A549 (cell line): ENCODE measurements at regions not wholly inside any gene's neighbourhood (a gene's known extent, or its start where the extent isn't known, plus 50 kb on each side); places are given as distances from the start of the nearest gene placed in this dataset.

Experiments used
- ATAC-seq, 2 experiments: fragments of 200-7000 bp in 1 of 2; fragments of >200 bp in 1 of 2; cut with Nextera tagmentation in 1 of 2; cut with Tn5 transposase in 1 of 2; 3 replicates each; pipeline versions ENCODE4 v1.8.0 to v1.9.1; 2018 to 2020; ENCODE audit warnings: mild to moderate bottlenecking in 1 of 2, moderate library complexity in 1 of 2
- CTCF ChIA-PET: fragments of 300-600 bp; sonication (Branson Sonifier 250); formaldehyde crosslinking; extraction: SDS; loops from one replicate; lab custom pipeline; 2021; ENCODE audit warnings: antibody characterized with exemption, inconsistent platforms; lab: Yijun Ruan, JAX
- POLR2A ChIA-PET: fragments of 350-600 bp; formaldehyde crosslinking; extraction: SDS; loops from one replicate; lab custom pipeline; 2021; ENCODE audit warnings: antibody characterized with exemption, inconsistent platforms; lab: Yijun Ruan, JAX
- DNase-seq, 2 experiments: peaks; one replicate each; pipeline versions ENCODE4 v3.0.0 to v3.0.0-alpha.2; 2011 to 2016; ENCODE audit warnings: low read depth in 1 of 2, low spot score in 1 of 2
- FAIRE-seq: peaks from 2 replicates; lab custom pipeline; 2011; peaks lifted over from hg19 to GRCh38; lab: Jason Lieb, UNC
- H3K27ac ChIP-seq, 2 experiments: fragments of >200 bp; sonication (Bioruptor Twin); formaldehyde crosslinking; 3 replicates each; pipeline ENCODE4 v1.5.1; 2016 to 2017
- H3K4me1 ChIP-seq: fragments of >200 bp; sonication (Bioruptor Twin); formaldehyde crosslinking; 3 replicates; pipeline ENCODE4 v1.6.1; 2016
- H3K4me2 ChIP-seq: fragments of >200 bp; sonication (Bioruptor Twin); formaldehyde crosslinking; 3 replicates; pipeline ENCODE4 v1.6.1; 2016
- H3K4me3 ChIP-seq: fragments of >200 bp; sonication (Bioruptor Twin); formaldehyde crosslinking; 3 replicates; pipeline ENCODE4 v1.5.1; 2016
- H3K9me3 ChIP-seq: fragments of >200 bp; sonication (Bioruptor Twin); formaldehyde crosslinking; 3 replicates; pipeline ENCODE4 v1.6.1; 2016
- BHLHE40 ChIP-seq: IDR thresholded peaks from 2 replicates; pipeline ENCODE4 v1.6.1; 2012; ENCODE audit warnings: low read depth, low read length, inconsistent platforms
- CBX2 ChIP-seq: fragments of 200-600 bp; sonication (generic); IDR thresholded peaks from 2 replicates; pipeline ENCODE4 v1.6.1; 2016; ENCODE audit warnings: low read depth, mild to moderate bottlenecking, borderline replicate concordance
- CBX8 ChIP-seq: fragments of 200-600 bp; sonication (generic); IDR thresholded peaks from 2 replicates; pipeline ENCODE4 v1.6.1; 2016
- CEBPB ChIP-seq, 2 experiments: fragments of >200 bp in 1 of 2; sonication (Bioruptor Twin) in 1 of 2; formaldehyde crosslinking in 1 of 2; IDR thresholded peaks; 2 replicates each; pipeline ENCODE4 v1.6.1; 2012 to 2016
- CHD2 ChIP-seq: fragments of 150-350 bp; IDR thresholded peaks from 2 replicates; pipeline ENCODE4 v1.6.1; 2014; ENCODE audit warnings: low read length; ENCODE audit not compliant: partially characterized antibody
- EP300 ChIP-seq, 2 experiments: fragments of >200 bp; sonication (Bioruptor Twin); formaldehyde crosslinking; IDR thresholded peaks; 2 replicates in 1 of 2; 3 replicates in 1 of 2; pipeline ENCODE4 v1.6.1; 2016 to 2017
- GATA3 ChIP-seq: IDR thresholded peaks from 2 replicates; pipeline ENCODE4 v1.6.1; 2012; ENCODE audit warnings: borderline replicate concordance
- JUN ChIP-seq, 2 experiments: fragments of >200 bp; sonication (Bioruptor Twin); formaldehyde crosslinking; IDR thresholded peaks; 2 replicates in 1 of 2; 3 replicates in 1 of 2; pipeline ENCODE4 v1.6.1; 2016 to 2017
- JUNB ChIP-seq: fragments of >200 bp; sonication (Bioruptor Twin); formaldehyde crosslinking; IDR thresholded peaks from 2 replicates; pipeline ENCODE4 v1.6.1; 2016
- KDM1A ChIP-seq: fragments of 200-600 bp; sonication (generic); IDR thresholded peaks from 2 replicates; pipeline ENCODE4 v1.6.1; 2016; ENCODE audit warnings: low read depth, mild to moderate bottlenecking
- KDM5A ChIP-seq: fragments of 200-600 bp; sonication (generic); IDR thresholded peaks from 2 replicates; pipeline ENCODE4 v1.6.1; 2016; ENCODE audit warnings: antibody characterized with exemption, mild to moderate bottlenecking
- MAZ ChIP-seq: fragments of 150-350 bp; IDR thresholded peaks from 2 replicates; pipeline ENCODE4 v1.6.1; 2014; ENCODE audit warnings: antibody characterized with exemption, low read depth, low read length, borderline replicate concordance
- NFE2L2 ChIP-seq: fragments of 150-350 bp; conservative IDR thresholded peaks from 2 replicates; pipeline ENCODE4 v1.6.1; 2014; ENCODE audit warnings: low read length
- NPAS2 ChIP-seq: fragments of 250-450 bp; sonication (Bioruptor Pico); IDR thresholded peaks from 2 replicates; pipeline ENCODE4 v1.8.0; 2022; ENCODE audit warnings: mild to moderate bottlenecking, moderate library complexity, borderline replicate concordance
- NR3C1 ChIP-seq: fragments of >200 bp; sonication (Bioruptor Twin); formaldehyde crosslinking; IDR thresholded peaks from 3 replicates; pipeline ENCODE4 v1.6.1; 2017
- POLR2AphosphoS2 ChIP-seq: conservative IDR thresholded peaks from 2 replicates; pipeline ENCODE4 v1.6.1; 2012; ENCODE audit warnings: low read length, improper control_type of control experiment, inconsistent platforms
- RAD21 ChIP-seq, 2 experiments: fragments of >200 bp in 1 of 2; sonication (Bioruptor Twin) in 1 of 2; formaldehyde crosslinking in 1 of 2; IDR thresholded peaks in 1 of 2; conservative IDR thresholded peaks in 1 of 2; 2 replicates in 1 of 2; 3 replicates in 1 of 2; pipeline ENCODE4 v1.6.1; 2012 to 2018; ENCODE audit warnings: inconsistent platforms in 1 of 2
- RARB ChIP-seq: fragments of 250-450 bp; sonication (Bioruptor Pico); IDR thresholded peaks from 2 replicates; pipeline ENCODE4 v1.8.0; 2021; ENCODE audit warnings: mild to moderate bottlenecking, moderate library complexity
- RCOR1 ChIP-seq: fragments of 150-350 bp; IDR thresholded peaks from 2 replicates; pipeline ENCODE4 v1.6.1; 2014; ENCODE audit warnings: antibody characterized with exemption, low read length, low read depth
- TP53 ChIP-seq: fragments of 250-450 bp; sonication (Bioruptor Pico); IDR thresholded peaks from 2 replicates; pipeline ENCODE4 v1.5.0; 2021; ENCODE audit warnings: mild to moderate bottlenecking, moderate library complexity
- ZC3H11A ChIP-seq: fragments of 450-650 bp; IDR thresholded peaks from 2 replicates; pipeline ENCODE4 v1.6.1; 2014; ENCODE audit warnings: antibody characterized with exemption, mild to moderate bottlenecking
- WGBS: methylation state at CpG from one replicate; pipeline ENCODE4 v1.1.6; 2017; ENCODE audit errors: missing lambda C conversion rate; 5-methylcytosine and 5-hydroxymethylcytosine counted together
- TF ChIP-seq, protein P1 (sequence below): IDR thresholded peaks from 2 replicates; pipeline ENCODE4 v1.6.1; 2012; ENCODE audit warnings: low read depth, borderline replicate concordance
- TF ChIP-seq, protein P2 (sequence below): IDR thresholded peaks from 2 replicates; pipeline ENCODE4 v1.6.1; 2012
- TF ChIP-seq, protein P3 (sequence below): fragments of 150-350 bp; IDR thresholded peaks from 2 replicates; pipeline ENCODE4 v1.6.1; 2014; ENCODE audit warnings: low read depth, mild to moderate bottlenecking, low read length
- TF ChIP-seq, protein P4 (sequence below): fragments of >200 bp; sonication (Bioruptor Twin); formaldehyde crosslinking; IDR thresholded peaks from 2 replicates; pipeline ENCODE4 v1.6.1; 2016
- TF ChIP-seq, protein P5 (sequence below): fragments of 250-450 bp; sonication (Bioruptor Pico); IDR thresholded peaks from 2 replicates; pipeline ENCODE4 v1.5.0; 2020; ENCODE audit warnings: low read depth, mild to moderate bottlenecking, moderate library complexity

DNA sequence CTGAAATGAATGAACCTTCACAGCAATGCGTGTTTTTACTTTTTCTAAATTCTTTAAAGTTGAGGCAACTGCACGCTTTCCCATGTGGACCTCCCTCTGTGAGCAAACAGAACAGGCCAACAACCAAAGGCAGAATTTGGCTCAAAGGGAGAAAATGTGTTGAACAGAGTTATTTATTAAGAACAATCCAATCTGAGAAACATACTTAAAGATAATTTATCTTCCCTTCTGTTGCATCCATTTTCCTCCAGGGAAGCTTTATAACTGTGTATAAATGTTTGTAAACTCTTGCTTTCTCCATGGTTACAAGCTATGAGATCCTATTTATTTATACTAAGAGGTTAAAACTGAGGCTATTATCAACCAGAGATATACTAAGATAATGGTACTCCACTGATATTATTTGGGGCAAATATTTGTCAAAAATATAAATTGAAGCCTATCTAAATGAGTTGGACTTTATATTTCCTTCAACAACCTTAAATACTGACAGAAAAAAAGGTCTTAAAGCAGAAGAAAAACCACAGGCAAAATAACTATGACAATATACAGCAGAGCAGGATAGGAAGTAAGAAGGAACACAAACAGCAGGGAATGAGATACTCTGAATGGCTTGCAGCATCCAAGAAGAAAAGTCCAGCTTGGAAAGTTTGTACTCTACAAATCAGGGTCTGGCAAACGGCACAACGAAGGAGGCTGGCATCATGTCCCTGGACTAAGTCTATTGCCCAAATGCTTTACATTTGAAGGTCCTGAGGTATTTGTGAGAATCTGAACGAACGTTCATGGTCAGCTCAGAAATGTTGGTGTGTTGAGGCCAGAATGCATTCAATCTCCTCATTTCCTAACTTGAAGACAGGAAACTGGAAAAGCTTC lies 663.2 kb upstream of the INTU start:
- Histone ChIP-seq H3K27ac (no peak overlapping the region), H3K9me3 (no peaks in the 10 kb centered on the region), H3K4me1 (no peaks in the 10 kb centered on the region), H3K4me3 (no peak overlapping the region), H3K4me2 (no peak overlapping the region)
- WGBS = 28% methylated on average over 6 of the region's 6 CpGs
- no peak for TF ChIP-seq CBX2
- TF ChIP-seq TP53 = no peak
- no peak for TF ChIP-seq KDM1A
- no peak for TF ChIP-seq POLR2AphosphoS2
- no peak for TF ChIP-seq NR3C1
- no peak for TF ChIP-seq KDM5A
- TF ChIP-seq GATA3 = no peak
- no peak for TF ChIP-seq NPAS2 (CRISPR knock-in tag)
- TF ChIP-seq CBX8 = no peak
- TF ChIP-seq RCOR1 = no peak
- no peak for TF ChIP-seq CEBPB (IDR thresholded peaks at IDR 0.05)
- no peak for TF ChIP-seq ZC3H11A
- TF ChIP-seq, protein P1, sequence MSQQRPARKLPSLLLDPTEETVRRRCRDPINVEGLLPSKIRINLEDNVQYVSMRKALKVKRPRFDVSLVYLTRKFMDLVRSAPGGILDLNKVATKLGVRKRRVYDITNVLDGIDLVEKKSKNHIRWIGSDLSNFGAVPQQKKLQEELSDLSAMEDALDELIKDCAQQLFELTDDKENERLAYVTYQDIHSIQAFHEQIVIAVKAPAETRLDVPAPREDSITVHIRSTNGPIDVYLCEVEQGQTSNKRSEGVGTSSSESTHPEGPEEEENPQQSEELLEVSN = no peak
- TF ChIP-seq RARB (CRISPR knock-in tag) = no peak
- TF ChIP-seq BHLHE40 = no peak
- no peak for TF ChIP-seq NFE2L2
- TF ChIP-seq, protein P2, sequence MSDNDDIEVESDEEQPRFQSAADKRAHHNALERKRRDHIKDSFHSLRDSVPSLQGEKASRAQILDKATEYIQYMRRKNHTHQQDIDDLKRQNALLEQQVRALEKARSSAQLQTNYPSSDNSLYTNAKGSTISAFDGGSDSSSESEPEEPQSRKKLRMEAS = no peak
- DNase-seq = no peak
- ChIA-PET CTCF (no interaction called here), POLR2A (no interaction called here)
- no peak for ATAC-seq
- FAIRE-seq = no peak

DNA sequence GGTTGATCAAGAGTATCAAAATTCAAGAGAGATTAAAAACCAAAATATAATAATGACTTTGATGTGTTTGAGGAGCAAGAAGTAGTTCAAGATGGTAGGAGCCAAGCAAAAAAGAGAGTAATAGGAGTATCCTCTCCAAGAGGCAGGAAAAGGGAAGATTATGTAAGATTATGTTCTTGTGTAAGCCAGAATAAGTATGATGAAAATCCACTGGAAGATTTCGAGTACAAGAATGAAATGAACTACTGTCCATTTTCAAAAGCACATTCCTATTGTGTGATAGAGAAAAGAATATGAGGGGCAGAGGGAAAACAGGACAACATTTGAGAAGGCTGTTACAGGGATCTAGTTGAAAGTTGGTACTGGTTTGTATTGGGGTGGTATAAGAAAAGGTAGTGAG lies 659.6 kb upstream of the INTU start:
- WGBS = 0% methylated on average over 1 of the region's 1 CpG
- H3K4me2 ChIP-seq = no peak overlapping the region
- ChIA-PET POLR2A (no interaction called here), CTCF (no interaction called here)
- no peak for FAIRE-seq
- ATAC-seq = no peak
- H3K27ac ChIP-seq = no peak overlapping the region
- H3K9me3 ChIP-seq = no peaks in the 10 kb centered on the region
- no peak overlapping the region for H3K4me3 ChIP-seq
- no peak for DNase-seq
- H3K4me1 ChIP-seq = no peaks in the 10 kb centered on the region
- TF ChIP-seq RAD21 (conservative IDR thresholded peaks at IDR 0.05 in 1 of 2, IDR thresholded peaks at IDR 0.05 in 1 of 2) (no peak), JUNB (no peak), RCOR1 (no peak), RARB (CRISPR knock-in tag) (no peak), NFE2L2 (no peak), JUN (IDR thresholded peaks at IDR 0.05) (no peak), MAZ (no peak), EP300 (IDR thresholded peaks at IDR 0.05) (no peak), BHLHE40 (no peak), ZC3H11A (no peak), CBX2 (no peak), CHD2 (no peak)
- TF ChIP-seq, protein P3, sequence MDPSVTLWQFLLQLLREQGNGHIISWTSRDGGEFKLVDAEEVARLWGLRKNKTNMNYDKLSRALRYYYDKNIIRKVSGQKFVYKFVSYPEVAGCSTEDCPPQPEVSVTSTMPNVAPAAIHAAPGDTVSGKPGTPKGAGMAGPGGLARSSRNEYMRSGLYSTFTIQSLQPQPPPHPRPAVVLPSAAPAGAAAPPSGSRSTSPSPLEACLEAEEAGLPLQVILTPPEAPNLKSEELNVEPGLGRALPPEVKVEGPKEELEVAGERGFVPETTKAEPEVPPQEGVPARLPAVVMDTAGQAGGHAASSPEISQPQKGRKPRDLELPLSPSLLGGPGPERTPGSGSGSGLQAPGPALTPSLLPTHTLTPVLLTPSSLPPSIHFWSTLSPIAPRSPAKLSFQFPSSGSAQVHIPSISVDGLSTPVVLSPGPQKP = no peak
- TF ChIP-seq, protein P4, sequence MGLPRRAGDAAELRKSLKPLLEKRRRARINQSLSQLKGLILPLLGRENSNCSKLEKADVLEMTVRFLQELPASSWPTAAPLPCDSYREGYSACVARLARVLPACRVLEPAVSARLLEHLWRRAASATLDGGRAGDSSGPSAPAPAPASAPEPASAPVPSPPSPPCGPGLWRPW = no peak
- TF ChIP-seq, protein P5, sequence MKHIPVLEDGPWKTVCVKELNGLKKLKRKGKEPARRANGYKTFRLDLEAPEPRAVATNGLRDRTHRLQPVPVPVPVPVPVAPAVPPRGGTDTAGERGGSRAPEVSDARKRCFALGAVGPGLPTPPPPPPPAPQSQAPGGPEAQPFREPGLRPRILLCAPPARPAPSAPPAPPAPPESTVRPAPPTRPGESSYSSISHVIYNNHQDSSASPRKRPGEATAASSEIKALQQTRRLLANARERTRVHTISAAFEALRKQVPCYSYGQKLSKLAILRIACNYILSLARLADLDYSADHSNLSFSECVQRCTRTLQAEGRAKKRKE (CRISPR knock-in tag) = no peak
